Endothelial cell of umbilical vein (primary cell): ENCODE measurements at regions not wholly inside any gene's neighbourhood (a gene's known extent, or its start where the extent isn't known, plus 50 kb on each side); places are given as distances from the start of the nearest gene placed in this dataset.
A peak's percentile ranks its signal among the peaks of the same experiment; 100 is the strongest.

Experiments
- BruUV-seq: library from RNA; stranded (reverse); fragments of 400-500 nt; replicated peaks from 2 replicates; lab custom pipeline; 2021; lab: Mats Ljungman, UMichigan
- CTCF ChIA-PET: fragments of 300-600, 350-600 bp; sonication (Branson Sonifier 250); formaldehyde crosslinking; loops from one replicate; lab custom pipeline; 2021; ENCODE audit warnings: antibody characterized with exemption, inconsistent platforms; lab: Charles Lee
- POLR2A ChIA-PET: fragments of 300-600, 350-600 bp; sonication (Branson Sonifier 250); formaldehyde crosslinking; loops from one replicate; lab custom pipeline; 2021; ENCODE audit warnings: antibody characterized with exemption, inconsistent platforms; lab: Charles Lee
- DNase-seq: peaks from one replicate; pipeline ENCODE4 v3.0.0-alpha.2; 2011; ENCODE audit warnings: low read depth, low spot score
- FAIRE-seq: peaks from 2 replicates; lab custom pipeline; 2011; peaks lifted over from hg19 to GRCh38; lab: Jason Lieb, UNC
- H2AFZ ChIP-seq: 2 replicates; pipeline ENCODE4 v1.6.0; 2012; ENCODE audit warnings: low read depth, low read length, control low read depth, inconsistent platforms
- H3K27ac ChIP-seq: 2 replicates; pipeline ENCODE4 v1.5.1; 2011; ENCODE audit warnings: low read depth, mild to moderate bottlenecking, control low read depth, low read length, moderate library complexity; ENCODE audit not compliant: insufficient read depth
- H3K27me3 ChIP-seq, 2 experiments: 2 replicates each; pipeline versions ENCODE4 v1.6.0 to v1.6.1; 2011; ENCODE audit warnings: low read length in 2 of 2, mixed read lengths in 1 of 2; ENCODE audit not compliant: control insufficient read depth in 2 of 2, insufficient read depth in 2 of 2
- H3K36me3 ChIP-seq, 2 experiments: 2 replicates in 1 of 2; 3 replicates in 1 of 2; pipeline ENCODE4 v1.5.1; 2011; ENCODE audit warnings: low read length in 2 of 2, mild to moderate bottlenecking in 1 of 2, moderate library complexity in 1 of 2; ENCODE audit not compliant: control insufficient read depth in 2 of 2, insufficient read depth in 2 of 2; ENCODE audit errors: extremely low read depth in 1 of 2
- H3K4me1 ChIP-seq: 3 replicates; pipeline ENCODE4 v1.5.1; 2011; ENCODE audit warnings: mild to moderate bottlenecking, low read length; ENCODE audit not compliant: control insufficient read depth, insufficient read depth; ENCODE audit errors: extremely low read depth
- H3K4me2 ChIP-seq: 2 replicates; pipeline ENCODE4 v1.6.1; 2011; ENCODE audit warnings: low read length, control low read depth, mixed read lengths; ENCODE audit not compliant: insufficient read depth
- H3K4me3 ChIP-seq, 3 experiments: fragments of 200-600 bp in 1 of 3; sonication (generic), shearing (Covaris generic) in 1 of 3; replicated peaks in 1 of 3; 2 replicates each; pipeline ENCODE4 v1.5.1; 2011 to 2016; ENCODE audit warnings: control low read depth in 3 of 3, low read length in 3 of 3, mild to moderate bottlenecking in 2 of 3, inconsistent platforms in 1 of 3, low read depth in 1 of 3, moderate library complexity in 1 of 3; ENCODE audit not compliant: insufficient read depth in 1 of 3
- H3K79me2 ChIP-seq: 2 replicates; pipeline ENCODE4 v1.6.0; 2012; ENCODE audit warnings: low read length, inconsistent platforms; ENCODE audit not compliant: control insufficient read depth, insufficient read depth
- H3K9ac ChIP-seq: replicated peaks from 2 replicates; pipeline ENCODE3; 2011; ENCODE audit warnings: low read length, control low read depth; ENCODE audit not compliant: insufficient read depth; ENCODE audit errors: extremely low read depth
- H3K9me1 ChIP-seq: replicated peaks from 3 replicates; pipeline ENCODE4 v1.6.0; 2011; ENCODE audit warnings: mild to moderate bottlenecking, low read length; ENCODE audit not compliant: control insufficient read depth, insufficient read depth; ENCODE audit errors: extremely low read depth
- H3K9me3 ChIP-seq: replicated peaks from 2 replicates; pipeline ENCODE4 v1.5.1; 2012; ENCODE audit warnings: low read length, inconsistent platforms; ENCODE audit not compliant: control insufficient read depth, insufficient read depth
- H4K20me1 ChIP-seq: replicated peaks from 2 replicates; pipeline ENCODE3; 2011; ENCODE audit warnings: mild to moderate bottlenecking, low read length; ENCODE audit not compliant: control insufficient read depth, insufficient read depth; ENCODE audit errors: extremely low read depth
- GATA2 ChIP-seq: IDR thresholded peaks from 2 replicates; pipeline ENCODE4 v1.7.0; 2011; ENCODE audit warnings: low read depth, mild to moderate bottlenecking, moderate library complexity, mixed read lengths, low read length; ENCODE audit not compliant: insufficient read length, insufficient read depth
- JUN ChIP-seq: IDR thresholded peaks from 2 replicates; pipeline ENCODE4 v1.6.1; 2011; ENCODE audit warnings: borderline replicate concordance, low read depth; ENCODE audit not compliant: insufficient read length, insufficient read depth
- MYC ChIP-seq: IDR thresholded peaks from one replicate; pipeline ENCODE4 v1.6.1; 2011; ENCODE audit warnings: mild to moderate bottlenecking, low read depth, low read length
- POLR2A ChIP-seq: IDR thresholded peaks from 2 replicates; pipeline ENCODE4 v1.6.1; 2012; ENCODE audit warnings: low read depth, mild to moderate bottlenecking, control low read depth, low read length
- dilution Hi-C: fragments of 300-500 bp; cut with MboI; formaldehyde crosslinking; loops from one replicate; pipeline ENCODE4 v1.15.0; 2019; ENCODE audit warnings: low sequenced_read_pairs; ENCODE audit not compliant: extremely low pct_ligation_motif_present
- intact Hi-C: fragments of 100-400 bp; cut with micrococcal nuclease; formaldehyde crosslinking; loops from one replicate; pipeline ENCODE4 v1.10.0; 2022
- TF ChIP-seq, protein P1 (sequence below), 2 donors: IDR thresholded peaks; 1 replicate in 1 of 2; 2 replicates in 1 of 2; pipeline ENCODE4 v1.5.1; 2011; ENCODE audit warnings: low read length in 2 of 2, mild to moderate bottlenecking in 2 of 2, moderate library complexity in 2 of 2, control low read depth in 1 of 2, inconsistent platforms in 1 of 2, low read depth in 1 of 2; ENCODE audit not compliant: insufficient read depth in 1 of 2; ENCODE audit errors: extremely low read depth in 1 of 2
- TF ChIP-seq, protein P2 (sequence below): IDR thresholded peaks from 2 replicates; pipeline ENCODE4 v1.6.1; 2011; ENCODE audit not compliant: insufficient read depth, insufficient read length

DNA sequence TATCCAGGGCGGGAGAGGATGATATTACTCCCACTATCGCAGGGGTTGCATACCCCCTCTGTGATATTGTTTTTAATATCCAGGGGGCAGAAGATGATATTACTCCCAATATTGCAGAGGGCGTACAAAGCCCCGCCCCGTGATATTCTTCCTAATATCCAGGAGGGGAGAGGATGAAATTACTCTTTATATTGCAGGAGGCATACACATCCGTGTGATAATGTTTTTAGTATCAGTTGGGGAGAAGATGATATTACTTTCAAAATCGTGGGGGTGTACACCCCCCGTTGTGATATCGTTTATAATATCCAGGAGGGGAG lies 52.9 kb upstream of the OXA1L start:
- ChIA-PET CTCF (interaction anchor here (0.6 to 1.0 kb wide), 8 partner anchors 11 to 197 kb away, joined by 3 to 28 read pairs (median 4); no protein-coding TSS in a partner anchor), POLR2A (interaction anchor here (0.7 to 1.0 kb wide), 6 partner anchors 10 to 188 kb away, joined by 3 to 11 read pairs (median 6); no protein-coding TSS in a partner anchor)
- no peak for FAIRE-seq
- no peak for DNase-seq
- dilution Hi-C loops (no loop called here), intact Hi-C loops (loop anchor here (1.0 to 5.0 kb wide), 6 partner anchors 22 to 141 kb away; partner anchors contain the start of gene OXA1L)
- no peaks in the 10 kb centered on the region for H4K20me1 ChIP-seq
- peaks cover 23% of the 10 kb centered on the region for H3K4me1 ChIP-seq
- TF ChIP-seq, protein P1, sequence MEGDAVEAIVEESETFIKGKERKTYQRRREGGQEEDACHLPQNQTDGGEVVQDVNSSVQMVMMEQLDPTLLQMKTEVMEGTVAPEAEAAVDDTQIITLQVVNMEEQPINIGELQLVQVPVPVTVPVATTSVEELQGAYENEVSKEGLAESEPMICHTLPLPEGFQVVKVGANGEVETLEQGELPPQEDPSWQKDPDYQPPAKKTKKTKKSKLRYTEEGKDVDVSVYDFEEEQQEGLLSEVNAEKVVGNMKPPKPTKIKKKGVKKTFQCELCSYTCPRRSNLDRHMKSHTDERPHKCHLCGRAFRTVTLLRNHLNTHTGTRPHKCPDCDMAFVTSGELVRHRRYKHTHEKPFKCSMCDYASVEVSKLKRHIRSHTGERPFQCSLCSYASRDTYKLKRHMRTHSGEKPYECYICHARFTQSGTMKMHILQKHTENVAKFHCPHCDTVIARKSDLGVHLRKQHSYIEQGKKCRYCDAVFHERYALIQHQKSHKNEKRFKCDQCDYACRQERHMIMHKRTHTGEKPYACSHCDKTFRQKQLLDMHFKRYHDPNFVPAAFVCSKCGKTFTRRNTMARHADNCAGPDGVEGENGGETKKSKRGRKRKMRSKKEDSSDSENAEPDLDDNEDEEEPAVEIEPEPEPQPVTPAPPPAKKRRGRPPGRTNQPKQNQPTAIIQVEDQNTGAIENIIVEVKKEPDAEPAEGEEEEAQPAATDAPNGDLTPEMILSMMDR (IDR thresholded peaks at IDR 0.05; ENCODE audit: extremely low read depth in 1 of 2, insufficient read depth in 1 of 2, low read depth in 1 of 2, low read length in 2 of 2): no peak
- no peaks in the 10 kb centered on the region for H3K9me1 ChIP-seq
- no peaks in the 10 kb centered on the region for H3K27me3 ChIP-seq
- H3K4me2 ChIP-seq: peak overlapping the region; percentile 45
- peak overlapping the region; percentile 28 for H3K27ac ChIP-seq
- H3K9me3 ChIP-seq: no peaks in the 10 kb centered on the region
- peak overlapping the region; percentile 76 for H2AFZ ChIP-seq
- no peaks in the 10 kb centered on the region for H3K36me3 ChIP-seq
- no peaks in the 10 kb centered on the region for H3K79me2 ChIP-seq
- no TSS peak for BruUV-seq
- peak overlapping the region in 1 of 3 experiments; percentile 13 for H3K4me3 ChIP-seq
- H3K9ac ChIP-seq: peak overlapping the region; percentile 29

DNA sequence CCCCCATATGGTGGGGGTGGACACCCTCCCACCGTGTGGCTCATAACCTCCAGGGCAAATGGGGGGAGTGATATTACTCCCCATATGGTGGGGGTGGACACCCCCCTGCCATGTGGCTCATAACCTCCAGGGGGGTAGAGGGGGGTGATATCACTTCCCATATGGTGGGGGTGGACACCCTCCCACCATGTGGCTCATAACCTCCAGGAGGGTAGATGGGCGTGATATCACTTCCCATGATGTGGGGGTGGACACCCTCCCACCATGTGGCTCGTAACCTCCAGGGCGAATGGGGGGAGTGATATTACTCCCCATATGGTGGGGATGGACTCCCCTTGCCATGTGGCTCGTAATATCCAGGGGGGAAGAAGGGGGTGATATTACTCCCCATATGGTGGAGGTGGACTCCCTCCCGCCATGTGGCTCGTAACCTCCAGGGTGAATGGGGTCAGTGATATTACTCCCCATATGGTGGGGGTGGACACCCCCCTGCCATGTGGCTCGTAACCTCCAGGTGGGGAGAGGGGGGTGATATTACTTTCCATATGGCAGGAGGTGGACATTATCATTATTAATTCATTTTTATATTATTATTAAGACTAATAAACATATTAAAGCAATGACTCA lies 51.2 kb upstream of the OXA1L start:
- TF ChIP-seq, protein P2, sequence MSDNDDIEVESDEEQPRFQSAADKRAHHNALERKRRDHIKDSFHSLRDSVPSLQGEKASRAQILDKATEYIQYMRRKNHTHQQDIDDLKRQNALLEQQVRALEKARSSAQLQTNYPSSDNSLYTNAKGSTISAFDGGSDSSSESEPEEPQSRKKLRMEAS: no peak
- no peak for TF ChIP-seq MYC
- no peak for TF ChIP-seq GATA2
- TF ChIP-seq JUN: no peak
- no peak for TF ChIP-seq POLR2A
- H3K79me2 ChIP-seq: no peaks in the 10 kb centered on the region
- intact Hi-C loops (no loop called here), dilution Hi-C loops (no loop called here)
- no peak for FAIRE-seq
- no peak overlapping the region for H3K4me3 ChIP-seq
- no peak overlapping the region for H2AFZ ChIP-seq
- no peak overlapping the region for H3K27ac ChIP-seq
- DNase-seq: no peak
- H3K4me2 ChIP-seq: no peak overlapping the region
- H3K9me1 ChIP-seq: no peaks in the 10 kb centered on the region
- peaks cover 23% of the 10 kb centered on the region for H3K4me1 ChIP-seq
- no peaks in the 10 kb centered on the region for H3K36me3 ChIP-seq
- H4K20me1 ChIP-seq: no peaks in the 10 kb centered on the region
- H3K27me3 ChIP-seq: no peaks in the 10 kb centered on the region
- H3K9me3 ChIP-seq: no peaks in the 10 kb centered on the region
- POLR2A ChIA-PET: no interaction called here
- BruUV-seq: no TSS peak
- H3K9ac ChIP-seq: no peak overlapping the region
- CTCF ChIA-PET: interaction anchor here (1.5 kb wide), 1 partner anchor 57 kb away, joined by 5 read pairs; no protein-coding TSS in a partner anchor
